GM23338 (cell line): ENCODE measurements at regions not wholly inside any gene's neighbourhood (a gene's known extent, or its start where the extent isn't known, plus 50 kb on each side); places are given as distances from the start of the nearest gene placed in this dataset.

ENCODE experiments used
- ATAC-seq: fragments of 200-7000 bp; cut with Tn5 transposase; 3 replicates; pipeline ENCODE4 v1.9.1; 2020
- DNase-seq: peaks from one replicate; pipeline ENCODE4 v3.0.0-alpha.2; 2015; ENCODE audit warnings: low spot score
- H2AFZ ChIP-seq: fragments of 200-600 bp; sonication (generic); 2 replicates; pipeline ENCODE4 v1.8.0; 2016; ENCODE audit warnings: antibody characterized with exemption, mild to moderate bottlenecking, moderate library complexity
- H3F3A ChIP-seq: fragments of 200-600 bp; sonication (generic); replicated peaks from 2 replicates; pipeline ENCODE4 v1.8.0; 2017; ENCODE audit warnings: antibody characterized with exemption, mixed run types, low read depth
- H3K27ac ChIP-seq: fragments of 200-600 bp; sonication (generic); 2 replicates; pipeline ENCODE4 v1.6.1; 2016; ENCODE audit warnings: low read depth
- H3K27me3 ChIP-seq: fragments of 200-600 bp; sonication (generic); 2 replicates; pipeline ENCODE4 v1.8.0; 2016; ENCODE audit warnings: mild to moderate bottlenecking, mixed run types, moderate library complexity; ENCODE audit not compliant: insufficient read depth
- H3K36me3 ChIP-seq: fragments of 200-600 bp; sonication (generic); 2 replicates; pipeline ENCODE4 v1.8.0; 2016; ENCODE audit warnings: mild to moderate bottlenecking; ENCODE audit not compliant: insufficient read depth
- H3K4me1 ChIP-seq: fragments of 200-600 bp; sonication (generic); 2 replicates; pipeline ENCODE4 v1.8.0; 2016; ENCODE audit warnings: mild to moderate bottlenecking, moderate library complexity; ENCODE audit not compliant: insufficient read depth
- H3K4me2 ChIP-seq: fragments of 200-600 bp; sonication (generic); 2 replicates; pipeline ENCODE4 v1.7.1; 2017; ENCODE audit warnings: mixed run types
- H3K4me3 ChIP-seq: fragments of 200-600 bp; sonication (generic); 2 replicates; pipeline ENCODE4 v1.6.1; 2016; ENCODE audit warnings: mixed run types
- H3K79me2 ChIP-seq: fragments of 200-600 bp; sonication (generic); replicated peaks from 2 replicates; pipeline ENCODE4 v1.8.0; 2017; ENCODE audit warnings: mild to moderate bottlenecking; ENCODE audit not compliant: insufficient read depth
- H3K9me2 ChIP-seq: fragments of 200-600 bp; sonication (generic); 2 replicates; pipeline ENCODE4 v1.8.0; 2017; ENCODE audit not compliant: insufficient read depth
- H4K20me1 ChIP-seq: fragments of 200-600 bp; sonication (generic); replicated peaks from 2 replicates; pipeline ENCODE4 v1.8.0; 2017; ENCODE audit warnings: mild to moderate bottlenecking; ENCODE audit not compliant: insufficient read depth
- H3K27ac Mint-ChIP-seq: 2 replicates; pipeline ENCODE4 v1.8.0; 2020; ENCODE audit warnings: inconsistent platforms, mild to moderate bottlenecking, moderate library complexity, mixed read lengths
- H3K27me3 Mint-ChIP-seq: 3 replicates; pipeline ENCODE4 v1.8.0; 2022; ENCODE audit warnings: low read depth, mild to moderate bottlenecking, moderate library complexity, mixed read lengths, inconsistent platforms; ENCODE audit not compliant: insufficient read depth, poor library complexity
- H3K36me3 Mint-ChIP-seq: 3 replicates; pipeline ENCODE4 v1.8.0; 2021; ENCODE audit warnings: low read depth, mild to moderate bottlenecking, inconsistent platforms, moderate library complexity, mixed read lengths
- H3K4me1 Mint-ChIP-seq: 3 replicates; pipeline ENCODE4 v1.8.0; 2020; ENCODE audit warnings: mild to moderate bottlenecking, inconsistent platforms, mixed read lengths
- H3K4me3 Mint-ChIP-seq: 3 replicates; pipeline ENCODE4 v1.8.0; 2021; ENCODE audit warnings: moderate library complexity, mild to moderate bottlenecking, inconsistent platforms, mixed read lengths
- H3K9me3 Mint-ChIP-seq: 3 replicates; pipeline ENCODE4 v1.8.0; 2020; ENCODE audit warnings: moderate library complexity, mild to moderate bottlenecking, inconsistent platforms, mixed read lengths
- EZH2 ChIP-seq: fragments of 200-600 bp; sonication (generic); IDR thresholded peaks from one replicate; pipeline ENCODE4 v1.8.0; 2017; ENCODE audit warnings: antibody characterized with exemption, mild to moderate bottlenecking, low read depth; ENCODE audit not compliant: unreplicated experiment
- JUNB ChIP-seq: IDR thresholded peaks from one replicate; pipeline ENCODE4 v1.6.1; 2016; ENCODE audit warnings: antibody characterized with exemption; ENCODE audit not compliant: unreplicated experiment
- NANOG ChIP-seq: IDR thresholded peaks from 2 replicates; pipeline ENCODE4 v1.6.1; 2016; ENCODE audit warnings: antibody characterized with exemption, borderline replicate concordance
- POLR2AphosphoS5 ChIP-seq: IDR thresholded peaks from 2 replicates; pipeline ENCODE4 v1.6.1; 2016; ENCODE audit warnings: antibody characterized with exemption, low read depth
- STAT1 ChIP-seq: IDR thresholded peaks from one replicate; pipeline ENCODE4 v1.6.1; 2016; ENCODE audit warnings: antibody characterized with exemption; ENCODE audit not compliant: unreplicated experiment
- ZNF331 ChIP-seq: fragments of 250-450 bp; sonication (Bioruptor Pico); IDR thresholded peaks from 2 replicates; pipeline ENCODE4 v1.5.0; 2020; ENCODE audit warnings: low read depth, mild to moderate bottlenecking, moderate library complexity
- ZNF462 ChIP-seq: fragments of 250-450 bp; sonication (Bioruptor Pico); IDR thresholded peaks from 2 replicates; pipeline ENCODE4 v1.5.0; 2020; ENCODE audit warnings: mild to moderate bottlenecking, moderate library complexity

GRCh38 chr6:150543178-150543577 lies 56.5 kb upstream of the PLEKHG1 start (continued):
- no peak for TF ChIP-seq ZNF462 (CRISPR knock-in tag)
- TF ChIP-seq ZNF331 (CRISPR knock-in tag) = no peak
- TF ChIP-seq STAT1 = no peak
- TF ChIP-seq NANOG = no peak
- no peak for TF ChIP-seq JUNB
- TF ChIP-seq POLR2AphosphoS5 = no peak

- H3K36me3 ChIP-seq = no peaks in the 10 kb centered on the region
- H3K79me2 ChIP-seq = no peaks in the 10 kb centered on the region
- H3K4me2 ChIP-seq = no peak overlapping the region
- no peaks in the 10 kb centered on the region for H3F3A ChIP-seq
- H3K27ac ChIP-seq = no peak overlapping the region
- H3K27me3 Mint-ChIP-seq = peaks cover 2% of the 10 kb centered on the region
- H3K4me1 ChIP-seq = no peaks in the 10 kb centered on the region
- no peak overlapping the region for H2AFZ ChIP-seq
- H3K27ac Mint-ChIP-seq = no peak overlapping the region
- no peaks in the 10 kb centered on the region for H3K9me2 ChIP-seq
- peaks cover 7% of the 10 kb centered on the region; the same call in 2 of the 3 replicates for H3K4me1 Mint-ChIP-seq
- H3K27me3 ChIP-seq = no peaks in the 10 kb centered on the region
- no peak overlapping the region for H3K4me3 ChIP-seq
- DNase-seq (no peak), ATAC-seq (no peak)
- H3K4me3 Mint-ChIP-seq = no peak overlapping the region
- H4K20me1 ChIP-seq = no peaks in the 10 kb centered on the region
- H3K36me3 Mint-ChIP-seq = no peaks in the 10 kb centered on the region
- H3K9me3 Mint-ChIP-seq = no peaks in the 10 kb centered on the region
- TF ChIP-seq EZH2 (no peak), ZNF462 (CRISPR knock-in tag) (no peak)
These were observed 54.9 kb upstream of the PLEKHG1 start for GRCh38 chr6:150544793-150545192.
